Breast epithelium (tissue), 4 donors: ENCODE measurements at regions not wholly inside any gene's neighbourhood (a gene's known extent, or its start where the extent isn't known, plus 50 kb on each side); places are given as distances from the start of the nearest gene placed in this dataset.
"Not testable (repeated sequence)": the region's sequence is repeated elsewhere in the genome, so short reads cannot be mapped to it uniquely, and the experiment has no call there.

ENCODE experiments used
- DNase-seq, 2 donors: peaks; one replicate each; pipeline ENCODE4 v3.0.0-alpha.2; 2019; ENCODE audit warnings: low spot score in 2 of 2
- H3K27ac ChIP-seq, 2 donors: fragments of 200-600 bp; sonication (generic) in 1 of 2; one replicate each; pipeline ENCODE4 v1.5.1; 2016 to 2019; ENCODE audit warnings: mild to moderate bottlenecking in 1 of 2
- H3K27me3 ChIP-seq, 2 donors: fragments of 200-600 bp; sonication (generic) in 1 of 2; one replicate each; pipeline versions ENCODE4 v1.5.1 to v1.6.0; 2017 to 2019; ENCODE audit warnings: control low read depth in 1 of 2, mild to moderate bottlenecking in 1 of 2
- H3K36me3 ChIP-seq: fragments of 200-600 bp; one replicate; pipeline ENCODE4 v1.5.1; 2019
- H3K4me1 ChIP-seq, 2 donors: fragments of 200-600 bp; sonication (generic); one replicate each; pipeline ENCODE4 v1.5.1; 2016 to 2019; ENCODE audit warnings: control low read depth in 1 of 2
- H3K4me3 ChIP-seq, 3 donors: fragments of 200-600 bp; sonication (generic); 1 replicate in 2 of 3; 2 replicates in 1 of 3; pipeline ENCODE4 v1.5.1; 2016 to 2019; ENCODE audit warnings: mild to moderate bottlenecking in 3 of 3, moderate library complexity in 2 of 3
- H3K9me3 ChIP-seq, 2 donors: fragments of 200-600 bp; sonication (generic) in 1 of 2; one replicate each; pipeline ENCODE4 v1.5.1; 2016 to 2019; ENCODE audit warnings: control low read depth in 1 of 2
- POLR2A ChIP-seq: fragments of 450-650 bp; IDR thresholded peaks from one replicate; pipeline ENCODE4 v1.6.1; 2016; ENCODE audit warnings: antibody characterized with exemption, mild to moderate bottlenecking, moderate library complexity
- POLR2AphosphoS5 ChIP-seq, 3 donors: sonication (generic); formaldehyde crosslinking; IDR thresholded peaks; one replicate each; pipeline ENCODE4 v1.6.1; 2017; ENCODE audit warnings: antibody characterized with exemption in 3 of 3
- intact Hi-C: fragments of 100-400 bp; cut with DNase I; formaldehyde crosslinking; loops from one replicate; pipeline ENCODE4 v1.15.1; 2023; ENCODE audit warnings: low total_unique reads
- TF ChIP-seq, protein P1 (sequence below), 3 donors: fragments of 450-650 bp; IDR thresholded peaks; one replicate each; pipeline ENCODE4 v1.5.1; 2016 to 2017; ENCODE audit warnings: antibody characterized with exemption in 3 of 3, mild to moderate bottlenecking in 3 of 3, moderate library complexity in 3 of 3

DNA sequence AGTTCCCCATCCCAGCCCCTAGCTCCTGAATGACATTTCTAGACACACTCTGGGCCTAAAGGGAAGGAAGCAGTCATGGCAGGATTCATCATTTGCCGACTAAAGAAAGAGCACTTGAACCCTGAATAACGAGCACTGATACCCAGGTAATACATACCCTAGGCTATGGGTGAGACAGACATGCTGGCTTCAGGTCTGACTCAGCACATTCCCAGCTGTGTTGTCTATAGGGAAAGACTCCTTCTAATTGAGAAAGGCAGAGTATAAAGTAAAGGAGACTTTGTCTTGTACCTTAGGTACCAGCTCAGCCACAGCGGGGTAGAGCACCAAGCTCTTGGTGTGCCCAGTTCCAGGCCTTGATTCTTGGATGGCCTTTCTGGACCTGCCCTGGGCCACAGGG is 870.5 kb downstream of the PDCD6IP start:
- TF ChIP-seq POLR2A, result no peak
- TF ChIP-seq POLR2AphosphoS5 (IDR thresholded peaks at IDR 0.05), result no peak
- TF ChIP-seq, protein P1, sequence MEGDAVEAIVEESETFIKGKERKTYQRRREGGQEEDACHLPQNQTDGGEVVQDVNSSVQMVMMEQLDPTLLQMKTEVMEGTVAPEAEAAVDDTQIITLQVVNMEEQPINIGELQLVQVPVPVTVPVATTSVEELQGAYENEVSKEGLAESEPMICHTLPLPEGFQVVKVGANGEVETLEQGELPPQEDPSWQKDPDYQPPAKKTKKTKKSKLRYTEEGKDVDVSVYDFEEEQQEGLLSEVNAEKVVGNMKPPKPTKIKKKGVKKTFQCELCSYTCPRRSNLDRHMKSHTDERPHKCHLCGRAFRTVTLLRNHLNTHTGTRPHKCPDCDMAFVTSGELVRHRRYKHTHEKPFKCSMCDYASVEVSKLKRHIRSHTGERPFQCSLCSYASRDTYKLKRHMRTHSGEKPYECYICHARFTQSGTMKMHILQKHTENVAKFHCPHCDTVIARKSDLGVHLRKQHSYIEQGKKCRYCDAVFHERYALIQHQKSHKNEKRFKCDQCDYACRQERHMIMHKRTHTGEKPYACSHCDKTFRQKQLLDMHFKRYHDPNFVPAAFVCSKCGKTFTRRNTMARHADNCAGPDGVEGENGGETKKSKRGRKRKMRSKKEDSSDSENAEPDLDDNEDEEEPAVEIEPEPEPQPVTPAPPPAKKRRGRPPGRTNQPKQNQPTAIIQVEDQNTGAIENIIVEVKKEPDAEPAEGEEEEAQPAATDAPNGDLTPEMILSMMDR (IDR thresholded peaks at IDR 0.05), result no peak
- Histone ChIP-seq H3K4me1 (no peaks in the 10 kb centered on the region), H3K9me3 (no peaks in the 10 kb centered on the region), H3K27me3 (no peaks in the 10 kb centered on the region), H3K36me3 (no peaks in the 10 kb centered on the region), H3K4me3 (no peak overlapping the region), H3K27ac (no peak overlapping the region)
- intact Hi-C loops, result no loop called here
- no peak for DNase-seq

DNA sequence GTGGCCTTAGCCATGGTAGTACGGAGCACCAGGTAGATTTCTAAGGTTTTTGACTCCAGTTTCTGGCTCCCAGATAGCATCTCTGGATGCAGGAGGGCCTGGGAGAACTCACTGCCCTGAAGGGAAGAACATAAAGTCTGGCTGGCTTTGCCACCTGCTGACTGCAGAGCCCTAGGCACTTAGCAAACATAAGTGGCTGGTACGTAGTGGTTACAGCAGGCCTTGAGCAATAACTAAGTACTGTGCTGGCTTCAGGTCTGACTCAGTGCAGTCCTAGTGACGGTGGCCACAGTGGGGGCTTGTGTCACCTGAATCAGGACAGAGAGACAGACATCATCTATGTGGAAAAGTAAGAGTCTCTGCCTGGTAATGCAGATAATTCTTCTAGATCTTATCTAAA is 871.1 kb downstream of the PDCD6IP start:
- H3K27me3 ChIP-seq, result no peaks in the 10 kb centered on the region
- H3K9me3 ChIP-seq, result no peaks in the 10 kb centered on the region
- intact Hi-C loops, result no loop called here
- H3K4me1 ChIP-seq, result no peaks in the 10 kb centered on the region
- H3K36me3 ChIP-seq, result no peaks in the 10 kb centered on the region
- TF ChIP-seq POLR2A, result no peak
- TF ChIP-seq, protein P1 (IDR thresholded peaks at IDR 0.05), result no peak
- no peak for TF ChIP-seq POLR2AphosphoS5 (IDR thresholded peaks at IDR 0.05)
- no peak overlapping the region for H3K4me3 ChIP-seq
- no peak overlapping the region for H3K27ac ChIP-seq
- DNase-seq, result no peak

DNA sequence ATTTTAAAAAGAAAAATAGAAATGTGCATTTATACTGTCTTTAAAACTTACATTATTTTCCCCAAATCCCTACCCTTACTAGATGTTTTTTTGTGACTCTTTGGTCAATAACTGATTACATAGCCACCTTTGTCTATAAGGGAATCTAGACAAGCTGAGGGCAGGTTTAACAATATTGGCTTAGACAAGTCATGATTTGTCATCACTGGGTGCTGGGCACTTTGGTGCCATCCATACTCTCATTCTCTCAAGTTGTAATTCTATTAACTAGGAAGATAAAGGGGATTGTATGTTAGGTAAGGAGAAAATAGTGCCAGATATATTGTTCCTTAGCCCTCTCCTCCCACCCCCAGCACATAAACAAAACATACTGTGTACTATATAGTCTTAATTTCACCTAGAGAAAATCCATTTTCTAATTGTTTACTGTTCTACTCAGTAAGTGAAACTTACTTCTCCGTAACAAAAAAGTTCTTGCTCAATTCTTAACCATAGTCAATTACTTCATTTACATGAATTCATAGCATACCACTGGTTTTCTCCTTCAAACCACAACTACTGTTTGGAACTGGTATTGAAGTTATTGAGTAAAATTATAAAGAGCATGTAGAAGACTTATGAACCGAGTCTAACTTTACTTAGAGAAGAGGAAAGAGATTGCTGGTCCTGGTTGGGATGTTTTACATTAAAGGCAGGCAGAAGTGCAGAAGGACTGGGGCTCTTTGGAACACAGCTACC is 877.1 kb downstream of the PDCD6IP start:
- Histone ChIP-seq H3K4me3 (no peak overlapping the region), H3K36me3 (no peaks in the 10 kb centered on the region), H3K4me1 (no peaks in the 10 kb centered on the region), H3K27ac (no peak overlapping the region), H3K9me3 (no peaks in the 10 kb centered on the region), H3K27me3 (no peaks in the 10 kb centered on the region)
- TF ChIP-seq POLR2AphosphoS5 (IDR thresholded peaks at IDR 0.05), result no peak
- TF ChIP-seq, protein P1 (IDR thresholded peaks at IDR 0.05), result no peak
- TF ChIP-seq POLR2A, result no peak
- intact Hi-C loops, result no loop called here
- no peak for DNase-seq

DNA sequence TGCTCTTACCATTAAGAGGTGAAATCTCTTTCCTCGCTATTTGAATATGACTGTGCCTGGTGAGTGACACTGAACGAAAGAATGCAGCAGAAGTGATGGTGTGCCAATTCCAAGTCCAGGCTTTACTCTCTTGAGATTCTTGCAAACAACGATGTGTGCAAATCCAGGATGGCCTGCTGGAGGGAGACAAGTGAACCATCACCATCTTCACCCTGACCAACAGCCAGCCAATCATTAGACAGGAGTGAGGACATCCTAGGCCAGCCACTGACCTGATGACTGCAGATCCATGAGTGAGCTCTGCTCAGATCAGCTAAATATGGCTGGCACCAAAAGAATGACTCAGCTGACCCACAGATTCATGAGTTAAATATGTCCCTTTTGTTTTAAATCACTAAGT is 878.0 kb downstream of the PDCD6IP start:
- DNase-seq, result no peak
- intact Hi-C loops, result no loop called here
- H3K27ac ChIP-seq, result no peak overlapping the region

DNA sequence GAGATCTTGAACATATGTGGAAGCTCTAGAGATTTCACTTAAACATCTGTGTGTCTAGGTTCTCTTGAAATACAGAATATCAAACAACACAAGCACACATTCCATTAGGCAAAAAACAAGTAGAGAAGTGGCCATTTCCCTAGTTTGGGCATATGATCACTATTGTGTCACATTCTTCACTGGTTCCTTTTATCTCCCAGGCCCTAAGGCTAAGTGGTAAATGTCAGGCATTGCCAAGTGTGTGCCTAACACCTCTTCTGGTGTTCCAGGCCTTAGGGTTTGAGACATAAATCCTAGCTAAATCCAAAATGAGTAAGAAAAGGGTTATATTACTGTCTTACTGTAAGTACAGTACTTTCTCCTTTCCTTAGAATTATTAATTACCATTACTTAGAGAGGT is 880.1 kb downstream of the PDCD6IP start:
- H3K27me3 ChIP-seq, result no peaks in the 10 kb centered on the region
- no peak overlapping the region for H3K4me3 ChIP-seq
- H3K36me3 ChIP-seq, result no peaks in the 10 kb centered on the region
- H3K4me1 ChIP-seq, result no peaks in the 10 kb centered on the region
- H3K27ac ChIP-seq, result no peak overlapping the region
- no peaks in the 10 kb centered on the region for H3K9me3 ChIP-seq
- no peak for TF ChIP-seq POLR2AphosphoS5 (IDR thresholded peaks at IDR 0.05)
- TF ChIP-seq, protein P1 (IDR thresholded peaks at IDR 0.05), result no peak
- TF ChIP-seq POLR2A, result no peak
- no peak for DNase-seq
- intact Hi-C loops, result no loop called here

More for the DNA sequence above, 878.0 kb downstream of the PDCD6IP start:
- no peaks in the 10 kb centered on the region for H3K27me3 ChIP-seq
- H3K9me3 ChIP-seq, result no peaks in the 10 kb centered on the region
- H3K36me3 ChIP-seq, result no peaks in the 10 kb centered on the region
- H3K4me1 ChIP-seq, result no peaks in the 10 kb centered on the region
- TF ChIP-seq, protein P1 (IDR thresholded peaks at IDR 0.05), result no peak
- TF ChIP-seq POLR2A (no peak), POLR2AphosphoS5 (IDR thresholded peaks at IDR 0.05) (no peak)
- H3K4me3 ChIP-seq, result no peak overlapping the region

DNA sequence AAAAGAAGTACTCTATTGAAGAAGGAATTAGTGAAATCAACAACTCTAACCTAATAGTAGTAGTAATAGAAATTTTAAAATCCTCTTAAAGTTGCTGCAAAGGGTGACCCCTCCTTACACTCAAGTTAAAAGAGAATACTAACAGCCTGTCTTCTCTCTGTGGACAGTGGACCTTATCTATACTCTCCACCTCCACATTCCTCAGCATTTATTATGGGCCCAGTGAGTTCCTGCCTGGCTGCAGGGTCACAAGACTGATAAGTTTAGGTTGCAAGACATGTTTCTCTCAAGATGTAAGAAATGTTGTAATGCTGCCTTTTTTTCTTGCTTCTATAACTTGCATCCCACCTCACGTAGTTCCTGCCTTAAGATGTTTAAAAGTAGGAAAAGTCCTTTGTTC is 880.6 kb downstream of the PDCD6IP start:
- intact Hi-C loops, H3K36me3 ChIP-seq, H3K4me3 ChIP-seq: not testable (repeated sequence)

More for the DNA sequence above, 880.6 kb downstream of the PDCD6IP start:
- not testable (repeated sequence) for H3K27ac ChIP-seq, H3K27me3 ChIP-seq, DNase-seq, H3K9me3 ChIP-seq, H3K4me1 ChIP-seq
